Stimulated activated memory B cell treated with anti-CD40 and anti-IgM and Interleukin-4, amounts not matched to agents 10 μg/mL and 1 μg/mL and 100 μg/mL, for 72 hours (primary cell): ENCODE measurements at regions not wholly inside any gene's neighbourhood (a gene's known extent, or its start where the extent isn't known, plus 50 kb on each side); places are given as distances from the start of the nearest gene placed in this dataset.

ENCODE experiments used
- ATAC-seq: fragments of 150-1000 bp; cut with Tn5 transposase; 2 replicates; pipeline ENCODE4 v1.10.0; 2021
- H3K27ac Mint-ChIP-seq: one replicate; pipeline ENCODE4 v1.8.0; 2022; ENCODE audit warnings: mild to moderate bottlenecking, mixed read lengths
- H3K27me3 Mint-ChIP-seq: one replicate; pipeline ENCODE4 v1.8.0; 2022; ENCODE audit warnings: mixed read lengths
- H3K36me3 Mint-ChIP-seq: one replicate; pipeline ENCODE4 v1.8.0; 2022; ENCODE audit warnings: mixed read lengths
- H3K4me1 Mint-ChIP-seq: one replicate; pipeline ENCODE4 v1.8.0; 2022; ENCODE audit warnings: mixed read lengths
- H3K4me3 Mint-ChIP-seq: one replicate; pipeline ENCODE4 v1.8.0; 2022; ENCODE audit warnings: mild to moderate bottlenecking, moderate library complexity, mixed read lengths
- H3K9me3 Mint-ChIP-seq: one replicate; pipeline ENCODE4 v1.8.0; 2022; ENCODE audit warnings: mixed read lengths

DNA sequence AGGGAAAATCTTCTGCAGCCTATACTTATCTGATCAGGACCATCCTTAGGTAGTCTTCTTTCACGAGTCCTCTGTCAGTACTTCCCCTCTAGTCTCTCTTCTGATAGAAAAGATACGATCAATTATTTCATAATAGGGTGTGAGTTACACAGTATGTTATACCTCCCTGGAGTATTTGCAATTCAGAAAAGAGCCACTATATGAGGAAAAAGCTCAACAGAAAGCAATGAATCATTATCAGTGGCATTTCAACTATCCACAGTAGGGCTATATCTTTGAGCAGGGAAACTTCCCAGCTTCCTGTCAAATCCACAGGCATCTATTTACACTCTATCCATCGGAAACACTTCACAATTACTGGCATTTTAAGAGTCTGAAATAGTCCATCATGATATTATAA lies 105.3 kb upstream of the ACVR2A start:
- H3K27me3 Mint-ChIP-seq = no peaks in the 10 kb centered on the region

DNA sequence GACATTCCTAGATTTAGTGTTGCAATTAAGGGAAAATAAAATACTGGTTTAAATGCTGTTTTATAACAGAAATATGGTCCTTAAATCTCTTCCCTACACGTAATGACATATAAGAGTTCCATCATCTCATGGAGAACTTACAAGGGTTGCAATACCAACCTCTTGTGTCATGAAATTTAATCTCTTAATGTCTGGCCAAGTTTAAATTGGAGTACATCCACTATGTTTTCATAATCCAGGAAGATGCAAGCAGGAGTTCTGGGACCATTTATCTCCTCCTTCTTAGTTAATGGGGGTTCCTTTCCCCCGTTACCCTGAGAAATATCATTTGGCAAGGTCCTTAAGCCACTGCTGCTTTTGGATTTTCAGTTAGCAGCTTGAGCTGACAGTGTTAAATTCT lies 126.0 kb upstream of the ACVR2A start:
- Mint-ChIP-seq H3K27me3 (peaks cover 15% of the 10 kb centered on the region), H3K36me3 (no peaks in the 10 kb centered on the region), H3K9me3 (no peaks in the 10 kb centered on the region), H3K27ac (no peak overlapping the region), H3K4me1 (no peaks in the 10 kb centered on the region), H3K4me3 (no peak overlapping the region)
- ATAC-seq = no peak

More for the DNA sequence above, 105.3 kb upstream of the ACVR2A start:
- Mint-ChIP-seq H3K4me1 (no peaks in the 10 kb centered on the region), H3K9me3 (peaks cover 10% of the 10 kb centered on the region), H3K27ac (no peak overlapping the region), H3K4me3 (no peak overlapping the region), H3K36me3 (no peaks in the 10 kb centered on the region)
- ATAC-seq = no peak

DNA sequence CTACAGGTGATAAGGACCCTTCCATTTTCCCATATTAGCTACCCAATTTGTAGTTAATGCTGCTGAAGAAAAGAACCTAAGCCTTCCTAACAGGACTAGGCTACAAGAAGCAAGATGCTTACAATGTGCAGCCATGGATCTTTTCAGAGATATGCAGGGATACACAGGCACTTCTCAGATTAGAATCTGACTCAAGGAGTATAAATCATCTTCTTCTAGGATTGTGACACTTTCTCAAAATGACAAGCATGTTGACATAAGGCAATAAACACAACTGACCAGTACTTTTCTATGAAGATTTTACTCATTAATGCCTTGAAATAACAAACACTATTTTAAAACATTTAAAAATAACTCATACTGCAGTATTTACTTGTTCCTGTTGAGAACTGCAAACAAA lies 127.9 kb upstream of the ACVR2A start:
- Mint-ChIP-seq H3K4me1 (no peaks in the 10 kb centered on the region), H3K27ac (no peak overlapping the region), H3K36me3 (no peaks in the 10 kb centered on the region), H3K9me3 (peaks cover 5% of the 10 kb centered on the region), H3K4me3 (no peak overlapping the region), H3K27me3 (peaks cover 10% of the 10 kb centered on the region)
- ATAC-seq = no peak

DNA sequence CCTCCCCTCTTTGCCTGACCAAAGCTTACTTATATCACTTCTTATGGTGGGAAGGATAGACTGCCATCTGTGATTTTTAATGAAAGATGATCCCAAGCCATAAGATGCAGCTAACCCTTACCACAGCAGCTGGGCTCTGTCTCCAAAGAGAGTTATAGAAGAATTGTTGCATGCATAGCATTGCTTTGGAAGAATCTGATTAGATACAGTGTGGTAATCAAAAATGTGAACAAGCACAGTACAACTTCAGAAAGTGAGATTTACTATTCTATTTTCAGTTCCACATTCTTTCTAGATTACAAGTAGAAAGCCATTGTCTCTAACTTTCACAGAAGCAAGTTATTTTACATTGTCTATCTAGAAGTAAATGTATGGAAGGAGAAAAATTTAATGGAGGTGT lies 129.0 kb upstream of the ACVR2A start:
- no peak for ATAC-seq
- peaks cover 5% of the 10 kb centered on the region for H3K9me3 Mint-ChIP-seq
- no peaks in the 10 kb centered on the region for H3K4me1 Mint-ChIP-seq
- no peaks in the 10 kb centered on the region for H3K36me3 Mint-ChIP-seq
- H3K4me3 Mint-ChIP-seq = no peak overlapping the region
- no peak overlapping the region for H3K27ac Mint-ChIP-seq
- peaks cover 10% of the 10 kb centered on the region for H3K27me3 Mint-ChIP-seq

DNA sequence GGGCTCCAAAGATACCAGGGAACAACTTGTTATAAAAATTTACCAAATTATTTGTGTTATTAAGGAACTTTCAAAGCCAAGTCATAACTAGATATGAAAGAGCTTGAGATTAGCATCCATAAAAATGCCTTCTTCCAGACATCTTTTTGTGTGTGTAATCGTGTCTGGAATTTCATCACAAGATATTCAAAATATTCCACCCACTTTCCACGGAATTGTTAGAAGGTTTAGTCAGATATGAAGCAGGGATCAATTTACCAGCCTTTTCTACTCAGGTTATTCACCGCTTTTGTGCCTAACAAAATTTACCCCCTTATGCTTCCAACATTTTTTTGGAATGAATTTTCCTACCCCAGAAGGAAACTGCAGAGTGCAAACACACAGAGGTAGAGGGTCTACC lies 130.2 kb upstream of the ACVR2A start:
- peaks cover 10% of the 10 kb centered on the region for H3K27me3 Mint-ChIP-seq
- H3K9me3 Mint-ChIP-seq = peaks cover 5% of the 10 kb centered on the region
- H3K36me3 Mint-ChIP-seq = no peaks in the 10 kb centered on the region
- H3K4me3 Mint-ChIP-seq = no peak overlapping the region
- no peaks in the 10 kb centered on the region for H3K4me1 Mint-ChIP-seq
- H3K27ac Mint-ChIP-seq = no peak overlapping the region
- ATAC-seq = no peak

DNA sequence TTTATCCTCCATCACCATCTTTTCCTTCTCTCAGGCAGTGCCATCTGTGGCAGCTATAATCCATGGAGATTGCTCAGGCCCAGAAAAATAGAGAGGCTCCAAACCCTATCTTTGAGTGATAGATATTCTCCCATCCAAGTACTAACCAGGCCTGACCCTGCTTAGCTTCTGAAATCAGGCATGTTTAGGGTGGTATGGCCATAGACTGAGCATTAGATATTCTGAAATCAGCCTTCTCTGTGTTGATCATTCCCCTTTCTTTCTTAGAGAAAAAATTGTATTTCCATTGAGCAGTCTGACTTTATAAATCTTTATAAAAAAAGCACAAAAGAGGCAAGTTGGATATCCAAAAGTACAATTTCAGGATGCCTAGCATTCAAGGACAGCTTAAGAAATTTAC lies 131.5 kb upstream of the ACVR2A start:
- Mint-ChIP-seq H3K4me1 (no peaks in the 10 kb centered on the region), H3K36me3 (no peaks in the 10 kb centered on the region), H3K9me3 (peaks cover 5% of the 10 kb centered on the region), H3K27me3 (peaks cover 10% of the 10 kb centered on the region), H3K4me3 (no peak overlapping the region), H3K27ac (no peak overlapping the region)
- no peak for ATAC-seq

DNA sequence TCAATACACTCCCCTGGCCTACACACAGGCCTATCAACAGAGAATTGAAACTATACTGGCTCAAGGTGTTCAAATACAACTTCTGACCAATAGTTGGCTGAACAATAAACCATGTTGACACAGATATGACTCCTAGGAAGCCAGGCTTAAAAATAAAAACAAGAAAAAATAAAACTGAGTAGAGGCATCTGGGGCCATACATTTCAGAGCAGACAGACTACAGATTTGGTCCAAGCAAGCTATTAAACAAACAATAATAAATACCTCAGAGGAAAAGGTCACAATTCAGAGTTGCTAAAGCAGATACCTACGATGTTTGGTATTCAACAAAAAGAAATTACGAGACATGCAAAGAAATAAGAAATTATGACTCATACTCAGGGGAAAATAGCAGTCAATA lies 132.8 kb upstream of the ACVR2A start:
- no peak for ATAC-seq
- Mint-ChIP-seq H3K36me3 (no peaks in the 10 kb centered on the region), H3K4me3 (no peak overlapping the region), H3K9me3 (peaks cover 5% of the 10 kb centered on the region), H3K27me3 (peaks cover 10% of the 10 kb centered on the region), H3K27ac (no peak overlapping the region), H3K4me1 (no peaks in the 10 kb centered on the region)

DNA sequence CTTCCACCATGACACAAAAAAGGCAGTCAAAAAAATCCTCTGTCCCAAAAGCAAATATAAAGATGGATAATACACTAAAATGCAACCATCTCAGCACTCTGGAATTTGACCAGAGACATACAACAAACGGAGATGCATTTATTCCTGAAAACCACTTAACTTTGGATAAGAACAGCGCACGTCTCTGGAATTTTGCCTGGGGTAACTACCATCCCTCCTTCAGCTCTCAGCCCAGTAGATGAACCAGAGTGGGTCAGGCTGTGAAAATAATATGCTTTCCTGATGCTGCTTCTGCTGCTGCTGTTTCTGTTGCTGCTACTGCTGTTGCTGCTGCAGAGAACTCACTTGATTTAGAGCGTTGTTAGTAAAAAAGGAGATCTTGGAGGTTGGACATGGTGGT lies 133.8 kb upstream of the ACVR2A start:
- peaks cover 5% of the 10 kb centered on the region for H3K9me3 Mint-ChIP-seq
- no peaks in the 10 kb centered on the region for H3K36me3 Mint-ChIP-seq
- H3K4me1 Mint-ChIP-seq = no peaks in the 10 kb centered on the region
- no peak for ATAC-seq
- no peak overlapping the region for H3K27ac Mint-ChIP-seq
- no peak overlapping the region for H3K4me3 Mint-ChIP-seq
- peaks cover 5% of the 10 kb centered on the region for H3K27me3 Mint-ChIP-seq

DNA sequence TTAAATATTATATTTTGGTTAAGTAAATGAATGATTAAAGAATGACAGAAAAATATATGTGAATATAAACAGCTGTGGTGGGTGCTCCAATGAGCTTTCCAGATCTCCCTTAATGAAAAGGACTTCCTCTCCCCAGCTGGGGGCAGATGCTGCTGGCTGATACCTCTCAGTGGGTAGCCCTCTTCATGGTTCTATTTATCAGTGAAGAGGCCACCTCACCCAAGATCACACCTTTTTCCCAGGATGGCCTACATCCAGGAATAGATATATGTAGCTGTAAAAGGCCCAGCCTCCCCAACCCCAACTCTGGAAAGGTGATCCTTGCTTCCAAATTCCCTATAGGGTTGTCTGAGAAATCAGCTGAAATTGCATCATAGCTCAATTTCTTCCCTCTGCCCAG lies 135.2 kb upstream of the ACVR2A start:
- Mint-ChIP-seq H3K4me1 (no peaks in the 10 kb centered on the region), H3K36me3 (no peaks in the 10 kb centered on the region), H3K27me3 (no peaks in the 10 kb centered on the region), H3K4me3 (no peak overlapping the region), H3K9me3 (peaks cover 5% of the 10 kb centered on the region), H3K27ac (no peak overlapping the region)
- ATAC-seq = no peak

DNA sequence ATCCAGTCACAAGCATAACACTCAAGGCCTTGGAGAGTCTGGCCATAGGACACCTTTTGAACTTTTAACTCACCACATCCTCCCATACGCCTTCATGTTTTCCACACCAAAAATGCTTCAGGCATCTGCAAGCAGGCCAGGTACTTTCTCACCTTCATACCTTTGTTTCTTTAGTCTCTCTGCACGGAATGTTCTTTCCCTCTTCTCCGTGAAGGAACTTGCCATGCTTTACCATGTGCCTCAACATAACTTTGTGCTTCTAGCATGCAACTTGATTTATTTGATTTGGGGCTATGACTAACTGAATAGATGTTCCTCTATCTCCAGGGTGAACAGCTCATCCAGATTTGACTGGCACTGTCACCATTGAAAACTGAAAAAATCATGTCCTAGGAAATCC lies 141.7 kb upstream of the ACVR2A start:
- ATAC-seq = no peak
- Mint-ChIP-seq H3K4me3 (no peak overlapping the region), H3K27me3 (no peaks in the 10 kb centered on the region), H3K36me3 (no peaks in the 10 kb centered on the region), H3K4me1 (no peaks in the 10 kb centered on the region), H3K27ac (no peak overlapping the region), H3K9me3 (peaks cover 4% of the 10 kb centered on the region)

DNA sequence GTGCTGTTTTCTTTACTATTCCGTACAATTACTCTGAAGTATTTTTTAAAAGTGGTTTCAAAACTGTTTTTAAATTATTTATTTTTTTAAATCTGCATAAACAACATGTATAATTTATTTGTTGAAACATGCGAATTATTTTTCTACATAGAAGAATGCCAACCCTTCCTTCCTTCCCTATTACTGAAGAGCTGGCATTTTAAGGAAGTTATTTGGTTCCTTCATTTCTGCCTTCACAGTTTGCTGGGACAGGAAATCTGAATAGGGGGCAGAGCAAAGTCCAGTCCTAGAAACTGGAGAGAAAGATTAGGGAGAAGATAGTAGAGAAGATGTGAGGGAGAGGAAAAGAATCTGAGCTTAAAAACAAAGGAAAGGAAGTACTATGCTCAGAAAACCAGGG lies 146.7 kb upstream of the ACVR2A start:
- no peaks in the 10 kb centered on the region for H3K27me3 Mint-ChIP-seq

DNA sequence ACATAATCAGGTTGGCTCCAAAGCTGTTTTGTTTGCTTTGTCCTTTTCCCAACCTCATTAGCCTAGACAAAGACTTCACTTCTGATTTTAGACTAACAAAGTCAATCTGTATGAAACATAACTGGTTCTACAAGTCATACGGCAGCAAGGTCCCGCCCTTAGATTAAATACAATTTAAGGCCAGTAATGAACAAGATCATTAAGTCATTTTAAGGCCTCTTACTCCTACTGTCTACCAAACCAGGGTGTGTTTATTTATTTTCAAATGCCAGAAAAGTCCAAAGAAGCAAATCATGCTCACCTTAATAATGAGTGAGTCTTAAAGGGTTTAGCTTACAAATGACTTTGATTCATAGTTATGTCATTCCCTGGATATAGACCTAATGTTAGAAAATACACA lies 148.4 kb upstream of the ACVR2A start:
- ATAC-seq = no peak
- Mint-ChIP-seq H3K36me3 (no peaks in the 10 kb centered on the region), H3K9me3 (peaks cover under 1% of the 10 kb centered on the region), H3K4me1 (no peaks in the 10 kb centered on the region), H3K27me3 (no peaks in the 10 kb centered on the region), H3K4me3 (no peak overlapping the region), H3K27ac (no peak overlapping the region)

More for the DNA sequence above, 146.7 kb upstream of the ACVR2A start:
- no peaks in the 10 kb centered on the region for H3K4me1 Mint-ChIP-seq
- no peak overlapping the region for H3K27ac Mint-ChIP-seq
- H3K4me3 Mint-ChIP-seq = no peak overlapping the region
- H3K9me3 Mint-ChIP-seq = peaks cover 4% of the 10 kb centered on the region
- ATAC-seq = no peak
- no peaks in the 10 kb centered on the region for H3K36me3 Mint-ChIP-seq

DNA sequence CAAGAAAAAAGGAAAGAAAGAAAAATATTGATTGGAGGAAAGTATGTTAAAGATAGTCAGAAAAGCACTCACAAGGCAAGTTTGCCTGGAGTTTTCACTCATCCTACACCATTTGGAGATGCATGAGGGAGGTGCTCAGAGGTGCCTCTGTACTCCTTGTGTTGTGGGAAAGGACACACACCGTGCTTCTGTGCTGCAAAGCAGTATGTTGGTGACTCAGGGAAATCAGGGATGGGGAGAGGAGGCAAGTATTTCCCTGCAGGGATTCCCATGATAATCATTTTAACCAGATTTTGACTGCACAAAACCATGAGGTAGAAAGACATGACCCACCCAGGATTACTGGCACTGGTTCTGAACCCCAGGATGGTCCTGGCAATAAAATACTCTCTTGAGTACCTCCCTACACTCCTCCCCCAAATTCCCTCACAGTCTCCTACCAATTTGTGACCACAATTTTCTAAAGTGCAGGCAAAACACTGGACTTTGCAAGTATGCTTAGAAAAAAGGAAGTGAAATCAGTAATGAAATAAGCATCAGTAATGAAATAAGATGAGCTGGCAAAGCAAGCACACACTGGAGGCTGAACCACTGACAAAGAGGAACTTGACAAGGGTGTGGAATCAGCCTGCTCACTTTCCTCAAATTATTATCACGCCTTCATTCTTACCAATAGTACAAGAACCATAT lies 155.5 kb upstream of the ACVR2A start:
- no peak overlapping the region for H3K4me3 Mint-ChIP-seq
- peaks cover 7% of the 10 kb centered on the region for H3K4me1 Mint-ChIP-seq
- H3K27me3 Mint-ChIP-seq = no peaks in the 10 kb centered on the region
- no peaks in the 10 kb centered on the region for H3K36me3 Mint-ChIP-seq
- peak; percentile 80 for ATAC-seq
- no peaks in the 10 kb centered on the region for H3K9me3 Mint-ChIP-seq
- no peak overlapping the region for H3K27ac Mint-ChIP-seq

DNA sequence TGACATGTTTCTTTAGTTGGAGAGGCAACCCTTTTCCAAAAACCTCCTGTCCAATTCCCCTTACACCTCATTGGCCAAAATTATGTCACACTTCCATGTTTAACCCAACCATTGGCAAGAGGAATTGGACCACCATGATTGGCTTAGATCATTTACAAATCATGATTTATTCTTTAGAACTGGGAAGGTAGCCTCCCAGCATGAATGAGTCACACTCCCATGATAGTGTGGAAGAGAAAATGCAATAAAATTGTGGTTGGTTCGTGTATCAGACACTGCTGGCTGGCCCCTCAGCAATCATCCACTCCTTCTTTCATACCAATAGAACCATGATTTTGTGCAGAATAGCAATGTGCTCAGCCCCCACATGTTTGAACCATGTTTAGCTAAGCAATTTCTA lies 156.6 kb upstream of the ACVR2A start:
- Mint-ChIP-seq H3K27me3 (no peaks in the 10 kb centered on the region), H3K27ac (no peak overlapping the region), H3K9me3 (no peaks in the 10 kb centered on the region), H3K4me3 (no peak overlapping the region), H3K4me1 (peaks cover 7% of the 10 kb centered on the region), H3K36me3 (no peaks in the 10 kb centered on the region)
- no peak for ATAC-seq

DNA sequence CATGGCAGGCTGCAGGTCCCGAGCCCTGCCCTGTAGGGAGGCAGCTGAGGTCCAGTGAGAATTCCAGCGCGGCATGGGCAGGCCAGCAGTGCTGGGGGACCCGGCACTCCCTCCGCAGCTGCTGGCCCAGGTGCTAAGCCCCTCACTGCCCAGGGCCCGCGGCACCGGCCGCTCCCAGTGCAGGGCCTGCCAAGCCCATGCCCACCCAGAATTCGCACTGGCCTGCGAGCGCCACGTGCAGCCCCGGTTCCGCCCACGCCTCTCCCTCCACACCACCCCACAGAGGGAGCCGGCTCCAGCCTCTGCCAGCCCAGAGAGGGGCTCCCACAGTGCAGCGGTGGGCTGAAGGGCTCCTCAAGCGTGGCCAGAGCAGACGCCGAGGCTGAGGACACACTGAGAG lies 158.5 kb upstream of the ACVR2A start:
- H3K9me3 Mint-ChIP-seq = no peaks in the 10 kb centered on the region
- no peaks in the 10 kb centered on the region for H3K36me3 Mint-ChIP-seq
- H3K27me3 Mint-ChIP-seq = no peaks in the 10 kb centered on the region

DNA sequence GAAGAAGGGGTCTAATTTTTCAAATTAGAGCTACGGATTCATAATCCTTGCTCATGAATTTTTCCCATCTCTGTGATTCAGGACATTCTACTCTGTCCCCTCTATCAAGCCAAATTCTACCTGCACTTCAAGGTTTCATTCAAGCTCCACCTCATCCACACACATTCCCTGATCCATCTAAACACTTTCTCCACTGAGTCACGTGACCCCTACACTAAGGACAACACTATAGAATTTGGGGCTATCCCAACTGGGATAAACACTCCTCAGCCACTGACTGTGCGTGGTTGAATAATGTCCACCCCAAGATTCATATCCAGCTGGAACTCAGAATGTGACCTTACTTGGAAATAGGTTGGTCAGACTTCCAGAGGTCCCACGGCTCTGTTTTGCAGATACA lies 159.9 kb upstream of the ACVR2A start:
- no peaks in the 10 kb centered on the region for H3K36me3 Mint-ChIP-seq
- no peaks in the 10 kb centered on the region for H3K9me3 Mint-ChIP-seq
- H3K27ac Mint-ChIP-seq = no peak overlapping the region
- no peak overlapping the region for H3K4me3 Mint-ChIP-seq
- peaks cover 5% of the 10 kb centered on the region for H3K4me1 Mint-ChIP-seq
- no peaks in the 10 kb centered on the region for H3K27me3 Mint-ChIP-seq
- no peak for ATAC-seq

More for the DNA sequence above, 158.5 kb upstream of the ACVR2A start:
- peak; percentile 17 for ATAC-seq
- no peak overlapping the region for H3K27ac Mint-ChIP-seq
- H3K4me3 Mint-ChIP-seq = no peak overlapping the region
- peaks cover 7% of the 10 kb centered on the region for H3K4me1 Mint-ChIP-seq

DNA sequence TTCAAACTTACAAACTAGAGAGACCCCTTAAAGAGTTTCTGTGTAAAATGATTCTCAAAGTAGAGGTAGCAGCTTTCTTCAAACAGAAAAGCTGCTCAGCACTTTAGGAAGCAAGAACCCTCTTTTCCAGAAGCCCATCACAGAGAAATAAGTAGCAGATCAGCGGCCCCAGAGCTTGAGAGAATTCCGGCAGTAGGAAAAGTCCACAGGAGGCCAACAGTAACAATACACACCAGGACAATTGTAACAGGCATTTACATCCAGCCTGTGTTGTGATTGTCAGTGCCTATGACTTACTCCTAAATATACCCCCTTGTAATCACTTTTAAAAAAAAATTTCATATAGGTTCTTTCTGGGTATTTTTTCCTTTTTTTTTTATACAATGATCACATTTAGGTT lies 161.4 kb upstream of the ACVR2A start:
- Mint-ChIP-seq H3K9me3 (no peaks in the 10 kb centered on the region), H3K27me3 (no peaks in the 10 kb centered on the region), H3K27ac (no peak overlapping the region), H3K4me3 (no peak overlapping the region), H3K36me3 (no peaks in the 10 kb centered on the region), H3K4me1 (no peaks in the 10 kb centered on the region)
- no peak for ATAC-seq
